OCI-LY3 (cell line): ENCODE measurements at regions not wholly inside any gene's neighbourhood (a gene's known extent, or its start where the extent isn't known, plus 50 kb on each side); places are given as distances from the start of the nearest gene placed in this dataset.

ENCODE experiments used
- EZH2phosphoT487 ChIP-seq: fragments of 200-600 bp; shearing (Covaris generic); IDR thresholded peaks from 2 replicates; pipeline ENCODE4 v1.6.1; 2018; ENCODE audit warnings: antibody characterized with exemption, mixed run types, low read depth
- TF ChIP-seq, protein P1 (sequence below): fragments of 200-600, 300-600 bp; sonication (generic); IDR thresholded peaks from 2 replicates; pipeline ENCODE4 v1.5.1; 2014; ENCODE audit warnings: antibody characterized with exemption, low read length, low read depth

DNA sequence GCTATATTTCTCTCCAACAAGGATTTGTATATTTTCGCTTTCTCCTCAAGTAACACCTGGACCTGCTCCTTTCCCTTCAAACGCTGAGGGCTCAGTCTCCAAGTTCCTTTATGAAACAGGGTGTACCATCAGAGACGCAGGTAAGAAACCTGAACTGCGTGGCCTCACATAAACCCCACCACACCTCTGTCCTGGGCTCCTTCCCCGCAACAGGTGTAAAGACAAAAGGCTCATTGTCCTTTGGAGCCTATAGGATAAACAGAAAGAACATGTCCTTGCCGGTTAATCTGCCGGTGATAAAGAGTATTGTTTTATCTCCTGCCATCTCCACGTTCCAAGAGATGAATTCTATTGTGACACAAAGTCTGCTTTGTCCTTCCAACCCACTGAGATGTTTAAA lies 111.8 kb upstream of the ADAMTS9 start:
- TF ChIP-seq, protein P1, sequence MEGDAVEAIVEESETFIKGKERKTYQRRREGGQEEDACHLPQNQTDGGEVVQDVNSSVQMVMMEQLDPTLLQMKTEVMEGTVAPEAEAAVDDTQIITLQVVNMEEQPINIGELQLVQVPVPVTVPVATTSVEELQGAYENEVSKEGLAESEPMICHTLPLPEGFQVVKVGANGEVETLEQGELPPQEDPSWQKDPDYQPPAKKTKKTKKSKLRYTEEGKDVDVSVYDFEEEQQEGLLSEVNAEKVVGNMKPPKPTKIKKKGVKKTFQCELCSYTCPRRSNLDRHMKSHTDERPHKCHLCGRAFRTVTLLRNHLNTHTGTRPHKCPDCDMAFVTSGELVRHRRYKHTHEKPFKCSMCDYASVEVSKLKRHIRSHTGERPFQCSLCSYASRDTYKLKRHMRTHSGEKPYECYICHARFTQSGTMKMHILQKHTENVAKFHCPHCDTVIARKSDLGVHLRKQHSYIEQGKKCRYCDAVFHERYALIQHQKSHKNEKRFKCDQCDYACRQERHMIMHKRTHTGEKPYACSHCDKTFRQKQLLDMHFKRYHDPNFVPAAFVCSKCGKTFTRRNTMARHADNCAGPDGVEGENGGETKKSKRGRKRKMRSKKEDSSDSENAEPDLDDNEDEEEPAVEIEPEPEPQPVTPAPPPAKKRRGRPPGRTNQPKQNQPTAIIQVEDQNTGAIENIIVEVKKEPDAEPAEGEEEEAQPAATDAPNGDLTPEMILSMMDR = no peak
- no peak for TF ChIP-seq EZH2phosphoT487
